SK-N-SH (cell line): ENCODE measurements at regions not wholly inside any gene's neighbourhood (a gene's known extent, or its start where the extent isn't known, plus 50 kb on each side); places are given as distances from the start of the nearest gene placed in this dataset.

Experiments
- CTCF ChIA-PET: fragments of 300-600, 350-600 bp; formaldehyde crosslinking; extraction: SDS; loops from one replicate; lab custom pipeline; 2021; lab: Yijun Ruan, JAX
- POLR2A ChIA-PET: fragments of 350-600 bp; sonication (Branson Sonifier 250); formaldehyde crosslinking; extraction: SDS; loops from one replicate; lab custom pipeline; 2020; ENCODE audit warnings: antibody characterized with exemption, inconsistent platforms; lab: Yijun Ruan, JAX
- DNase-seq: peaks from one replicate; pipeline ENCODE4 v3.0.0; 2012
- H2AFZ ChIP-seq: fragments of 200-600 bp; sonication (generic); 2 replicates; pipeline ENCODE4 v1.8.1; 2016; ENCODE audit warnings: antibody characterized with exemption, mild to moderate bottlenecking, low read depth
- H3F3A ChIP-seq: fragments of 200-600 bp; sonication (generic); replicated peaks from 2 replicates; pipeline ENCODE3; 2016; ENCODE audit warnings: antibody characterized with exemption, mild to moderate bottlenecking; ENCODE audit not compliant: insufficient read depth
- H3K27ac ChIP-seq, 2 experiments: fragments of 200-500 bp in 1 of 2; fragments of 200-600 bp in 1 of 2; sonication (Bioruptor generic) in 1 of 2; sonication (generic), shearing (Covaris generic) in 1 of 2; 2 replicates each; pipeline versions ENCODE4 v1.5.1 to v1.6.1; 2014 to 2016; ENCODE audit warnings: low read depth in 2 of 2, inconsistent platforms in 1 of 2, low read length in 1 of 2, mild to moderate bottlenecking in 1 of 2, mixed read lengths in 1 of 2
- H3K27me3 ChIP-seq: fragments of 200-600 bp; sonication (generic), shearing (Covaris generic); 2 replicates; pipeline ENCODE4 v1.6.1; 2016; ENCODE audit warnings: mixed run types; ENCODE audit not compliant: insufficient read depth
- H3K36me3 ChIP-seq, 2 experiments: fragments of 200-500 bp in 1 of 2; fragments of 200-600 bp in 1 of 2; sonication (Bioruptor generic) in 1 of 2; sonication (generic) in 1 of 2; replicated peaks in 1 of 2; 2 replicates each; pipeline versions ENCODE3 to v1.5.1; 2014 to 2016; ENCODE audit warnings: low read length in 1 of 2, mild to moderate bottlenecking in 1 of 2; ENCODE audit not compliant: insufficient read depth in 2 of 2, control insufficient read depth in 1 of 2
- H3K4me1 ChIP-seq, 2 experiments: fragments of 200-500 bp in 1 of 2; fragments of 200-600 bp in 1 of 2; sonication (Bioruptor generic) in 1 of 2; sonication (generic), shearing (Covaris generic) in 1 of 2; 2 replicates each; pipeline versions ENCODE4 v1.5.1 to v1.6.1; 2014 to 2016; ENCODE audit warnings: low read depth in 1 of 2, low read length in 1 of 2, mixed run types in 1 of 2; ENCODE audit not compliant: insufficient read depth in 2 of 2, control insufficient read depth in 1 of 2
- H3K4me2 ChIP-seq: fragments of 200-600 bp; sonication (generic), shearing (Covaris generic); 2 replicates; pipeline ENCODE4 v1.6.1; 2017; ENCODE audit warnings: mixed run types
- H3K4me3 ChIP-seq, 2 experiments: fragments of 200-500 bp in 1 of 2; fragments of 200-600 bp in 1 of 2; sonication (Bioruptor generic) in 1 of 2; sonication (generic), shearing (Covaris generic) in 1 of 2; 2 replicates each; pipeline versions ENCODE4 v1.5.1 to v1.8.1; 2014 to 2016; ENCODE audit warnings: low read depth in 2 of 2, inconsistent platforms in 1 of 2, low read length in 1 of 2, mild to moderate bottlenecking in 1 of 2, mixed read lengths in 1 of 2, moderate library complexity in 1 of 2
- H3K79me2 ChIP-seq: fragments of 200-600 bp; sonication (generic); 2 replicates; pipeline ENCODE4 v1.8.1; 2017; ENCODE audit warnings: mild to moderate bottlenecking; ENCODE audit not compliant: insufficient read depth
- H3K9ac ChIP-seq: fragments of 200-600 bp; sonication (generic); 2 replicates; pipeline ENCODE4 v1.6.1; 2017; ENCODE audit warnings: mixed run types
- H3K9me2 ChIP-seq: fragments of 200-600 bp; sonication (generic); 2 replicates; pipeline ENCODE4 v1.6.1; 2017; ENCODE audit warnings: mixed run types
- H3K9me3 ChIP-seq: fragments of 200-600 bp; sonication (generic); 2 replicates; pipeline ENCODE4 v1.6.1; 2017; ENCODE audit warnings: mixed run types, mild to moderate bottlenecking, moderate library complexity
- H4K20me1 ChIP-seq: fragments of 200-600 bp; sonication (generic); 2 replicates; pipeline ENCODE4 v1.6.1; 2017; ENCODE audit warnings: mild to moderate bottlenecking, mixed run types; ENCODE audit not compliant: insufficient read depth
- CTCF ChIP-seq: fragments of 200-600 bp; sonication (generic); IDR thresholded peaks from 2 replicates; pipeline ENCODE4 v1.6.1; 2017; ENCODE audit warnings: antibody characterized with exemption, mild to moderate bottlenecking, moderate library complexity
- ELF1 ChIP-seq: IDR thresholded peaks from 2 replicates; pipeline ENCODE4 v1.4.0; 2012
- FOXJ3 ChIP-seq: sonication (generic); formaldehyde crosslinking; IDR thresholded peaks from 2 replicates; pipeline ENCODE4 v1.5.1; 2020; ENCODE audit warnings: mild to moderate bottlenecking, missing genetic modification reagents
- FOXM1 ChIP-seq: IDR thresholded peaks from 2 replicates; pipeline ENCODE4 v1.4.0; 2012; ENCODE audit warnings: low read depth, mild to moderate bottlenecking
- IRF3 ChIP-seq: fragments of 150-350 bp; IDR thresholded peaks from 2 replicates; pipeline ENCODE4 v1.6.1; 2016; ENCODE audit warnings: mild to moderate bottlenecking, low read depth, low read length
- MEF2A ChIP-seq: IDR thresholded peaks from 2 replicates; pipeline ENCODE4 v1.4.0; 2012; ENCODE audit warnings: low read depth, borderline replicate concordance
- MXI1 ChIP-seq: IDR thresholded peaks from 2 replicates; pipeline ENCODE4 v1.6.1; 2012; ENCODE audit warnings: mild to moderate bottlenecking, low read depth, low read length, improper control_type of control experiment
- NFIC ChIP-seq: IDR thresholded peaks from 2 replicates; pipeline ENCODE4 v1.4.0; 2012; ENCODE audit warnings: borderline replicate concordance
- NRF1 ChIP-seq: IDR thresholded peaks from 2 replicates; pipeline ENCODE4 v1.6.1; 2012; ENCODE audit warnings: low read depth, mild to moderate bottlenecking, low read length
- PBX3 ChIP-seq: IDR thresholded peaks from 2 replicates; pipeline ENCODE4; 2012
- RCOR1 ChIP-seq: fragments of 150-350 bp; IDR thresholded peaks from 2 replicates; pipeline ENCODE4 v1.6.1; 2017; ENCODE audit warnings: antibody characterized with exemption, low read length
- SIN3A ChIP-seq: IDR thresholded peaks from 2 replicates; pipeline ENCODE4 v1.6.1; 2012; ENCODE audit warnings: low read depth, mild to moderate bottlenecking, low read length, moderate library complexity, borderline replicate concordance
- TAF1 ChIP-seq: IDR thresholded peaks from 2 replicates; pipeline ENCODE4 v1.6.1; 2012; ENCODE audit warnings: low read depth, mild to moderate bottlenecking, low read length, moderate library complexity, borderline replicate concordance
- TCF12 ChIP-seq: IDR thresholded peaks from 2 replicates; pipeline ENCODE4 v1.4.0; 2012
- USF1 ChIP-seq: IDR thresholded peaks from 2 replicates; pipeline ENCODE4 v1.4.0; 2012; ENCODE audit warnings: low read depth, borderline replicate concordance
- YY1 ChIP-seq: IDR thresholded peaks from 2 replicates; pipeline ENCODE4 v1.4.0; 2012; ENCODE audit warnings: low read depth, mild to moderate bottlenecking
- WGBS: methylation state at CpG from one replicate; pipeline ENCODE4 v1.1.6; 2017; ENCODE audit warnings: low lambda C conversion rate; 5-methylcytosine and 5-hydroxymethylcytosine counted together

- no peaks in the 10 kb centered on the region for H3K4me1 ChIP-seq
- H3K9ac ChIP-seq, result no peak overlapping the region
- no peak for DNase-seq
- no peaks in the 10 kb centered on the region for H4K20me1 ChIP-seq
- no peak overlapping the region for H2AFZ ChIP-seq
- no peaks in the 10 kb centered on the region for H3K36me3 ChIP-seq
- no peak overlapping the region for H3K4me3 ChIP-seq
- H3K4me2 ChIP-seq, result no peak overlapping the region
- H3K9me2 ChIP-seq, result no peaks in the 10 kb centered on the region
- no peaks in the 10 kb centered on the region for H3K27me3 ChIP-seq
- no peaks in the 10 kb centered on the region for H3F3A ChIP-seq
- 55% methylated on average over 6 of the region's 6 CpGs for WGBS
- H3K9me3 ChIP-seq, result no peaks in the 10 kb centered on the region
- CTCF ChIA-PET, result no interaction called here
- POLR2A ChIA-PET, result no interaction called here
- TF ChIP-seq YY1 (no peak), RCOR1 (no peak), PBX3 (no peak), TCF12 (no peak), TAF1 (no peak), NRF1 (no peak), SIN3A (no peak), MXI1 (no peak), IRF3 (no peak)
- H3K79me2 ChIP-seq, result no peaks in the 10 kb centered on the region
- H3K27ac ChIP-seq, result no peak overlapping the region
Measured at GRCh38 chr16:51666074-51666473, 515.0 kb upstream of the SALL1 start.

GRCh38 chr16:51665436-51665998, 514.4 kb upstream of the SALL1 start:
- no peaks in the 10 kb centered on the region for H3F3A ChIP-seq
- no peaks in the 10 kb centered on the region for H3K79me2 ChIP-seq
- no peak for DNase-seq
- H4K20me1 ChIP-seq, result no peaks in the 10 kb centered on the region
- TF ChIP-seq ELF1, result no peak
- no peak for TF ChIP-seq NFIC
- no peak for TF ChIP-seq MXI1
- TF ChIP-seq FOXJ3 (CRISPR knock-in tag), result no peak
- no peak for TF ChIP-seq MEF2A
- no peak for TF ChIP-seq RCOR1
- no peak for TF ChIP-seq USF1
- TF ChIP-seq FOXM1, result no peak
- TF ChIP-seq CTCF, result no peak
- H3K4me1 ChIP-seq, result no peaks in the 10 kb centered on the region
- H3K4me2 ChIP-seq, result no peak overlapping the region
- ChIA-PET POLR2A (no interaction called here), CTCF (interaction anchor here (1.5 kb wide), 1 partner anchor 44 kb away, joined by 3 read pairs; no protein-coding TSS in a partner anchor)
- no peak overlapping the region for H3K9ac ChIP-seq
- no peak overlapping the region for H2AFZ ChIP-seq
- no peaks in the 10 kb centered on the region for H3K9me3 ChIP-seq
- H3K4me3 ChIP-seq, result no peak overlapping the region
- no peaks in the 10 kb centered on the region for H3K27me3 ChIP-seq
- H3K36me3 ChIP-seq, result no peaks in the 10 kb centered on the region
- 56% methylated on average over 7 of the region's 7 CpGs for WGBS
- no peak overlapping the region for H3K27ac ChIP-seq
- no peaks in the 10 kb centered on the region for H3K9me2 ChIP-seq
